NCI-H1930 (cell line): ENCODE measurements at regions not wholly inside any gene's neighbourhood (a gene's known extent, or its start where the extent isn't known, plus 50 kb on each side); places are given as distances from the start of the nearest gene placed in this dataset.

Experiments
- DNase-seq, 2 experiments: peaks; one replicate each; lab custom pipeline; 2025; lab: John Stamatoyannopoulos, UW

DNA sequence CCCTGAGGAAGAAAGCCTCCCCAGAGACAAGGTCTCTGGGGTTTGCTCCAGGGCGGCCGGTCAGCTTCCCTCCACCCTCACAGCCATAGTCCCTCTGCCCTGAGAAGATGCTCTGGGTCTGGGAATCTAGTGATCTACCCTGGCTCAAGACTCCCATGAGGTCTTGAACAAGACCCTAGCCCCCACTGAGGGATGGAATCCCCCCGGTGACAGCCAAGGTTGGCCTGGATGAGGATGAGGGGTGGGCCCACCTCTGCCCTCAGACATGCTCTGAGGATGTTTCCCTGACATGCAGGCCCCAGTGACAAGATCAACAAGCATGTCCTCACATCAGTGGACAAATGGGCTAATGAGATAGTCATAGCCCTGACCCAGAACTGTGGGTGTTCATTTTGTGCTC, 138.6 kb downstream of the C5orf15 start:
- DNase-seq, result no peak

DNA sequence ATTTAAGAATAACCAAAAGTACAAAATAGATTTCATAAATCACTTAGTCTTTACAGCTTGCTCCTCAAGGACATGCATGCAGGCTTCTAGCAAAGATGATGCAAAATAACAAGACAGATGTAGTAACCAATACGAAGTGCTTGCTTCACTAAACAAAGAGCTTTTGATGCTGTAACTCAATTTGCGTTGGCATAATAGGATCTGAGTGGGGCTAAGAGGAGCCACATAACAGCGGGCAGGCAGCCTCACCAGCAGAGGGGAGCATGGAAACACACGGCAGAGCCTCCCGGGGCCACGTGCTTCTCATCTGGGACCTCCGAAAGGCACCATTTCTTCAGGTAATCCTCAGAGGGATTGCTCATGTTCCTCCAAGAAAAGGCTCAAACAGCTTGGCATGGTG, 139.7 kb downstream of the C5orf15 start:
- DNase-seq, result no peak

DNA sequence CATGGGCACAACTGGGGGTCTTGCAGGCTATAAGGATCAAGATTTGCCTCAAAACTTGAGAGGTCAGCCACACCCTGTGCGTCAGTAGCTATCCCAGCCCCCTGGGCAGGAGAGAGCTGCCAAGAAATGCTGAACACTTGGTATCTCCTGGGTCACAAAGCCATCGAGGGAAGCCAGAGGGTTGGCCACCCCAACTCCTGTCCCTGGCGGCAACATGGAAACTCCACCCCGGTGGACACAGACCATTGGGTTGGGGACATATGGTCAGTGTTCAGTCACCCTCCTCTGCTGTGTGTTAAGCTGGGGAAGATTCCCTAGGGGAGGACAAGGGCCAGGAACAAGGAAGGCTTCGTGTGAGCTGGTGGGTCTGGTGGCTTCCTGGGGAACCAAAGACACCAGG, 140.6 kb downstream of the C5orf15 start:
- no peak for DNase-seq

DNA sequence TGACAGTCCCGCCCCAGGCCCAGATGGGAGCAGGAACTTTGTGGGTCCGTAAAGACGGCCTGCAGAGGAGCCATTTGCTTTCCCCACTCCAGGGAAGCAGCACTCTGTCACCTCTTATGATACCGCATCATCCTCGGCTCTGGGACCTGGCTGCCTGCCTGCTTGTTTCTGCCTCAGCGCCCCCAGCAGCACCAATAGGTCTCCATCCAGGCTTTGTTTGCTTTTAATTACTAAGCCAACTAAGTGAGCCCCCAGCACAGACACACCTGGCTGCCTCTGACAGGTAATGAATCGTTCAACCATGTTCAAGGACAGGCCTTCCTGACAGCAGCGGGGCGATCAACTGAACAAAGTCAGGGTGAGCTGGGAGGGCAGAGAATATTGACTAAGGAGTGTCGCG, 141.4 kb downstream of the C5orf15 start:
- no peak for DNase-seq

DNA sequence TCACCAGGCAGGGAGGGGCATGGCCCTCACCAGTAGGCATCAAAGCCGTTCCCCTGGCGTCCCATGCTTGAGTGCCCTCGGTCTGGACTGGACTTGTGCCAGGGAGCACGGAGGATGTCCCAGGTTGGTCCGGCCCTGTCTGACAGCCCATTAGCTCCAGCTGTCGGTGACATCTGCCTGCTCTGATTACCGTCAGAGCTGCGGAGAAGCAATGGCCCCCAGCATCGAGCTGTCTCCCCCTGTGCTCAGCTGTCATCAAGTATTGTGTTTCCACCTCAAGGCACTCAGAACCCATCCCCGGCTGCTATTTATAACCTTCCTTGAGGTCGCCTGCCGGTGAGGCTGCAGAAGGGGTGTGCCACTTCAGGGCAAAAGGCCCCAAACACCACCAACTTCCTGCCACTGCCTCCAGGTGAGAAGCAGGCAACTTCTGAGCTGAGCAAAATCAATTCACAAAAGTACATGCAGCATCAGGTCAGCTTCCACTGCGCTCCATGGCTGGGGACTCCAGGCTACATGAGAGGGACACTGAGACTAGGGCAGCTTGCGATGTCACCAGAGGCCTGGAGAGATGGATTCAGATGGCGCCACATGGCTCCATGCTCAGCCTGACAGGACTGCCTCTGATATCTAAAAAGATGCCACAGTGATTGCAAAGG, 142.7 kb downstream of the C5orf15 start:
- no peak for DNase-seq

DNA sequence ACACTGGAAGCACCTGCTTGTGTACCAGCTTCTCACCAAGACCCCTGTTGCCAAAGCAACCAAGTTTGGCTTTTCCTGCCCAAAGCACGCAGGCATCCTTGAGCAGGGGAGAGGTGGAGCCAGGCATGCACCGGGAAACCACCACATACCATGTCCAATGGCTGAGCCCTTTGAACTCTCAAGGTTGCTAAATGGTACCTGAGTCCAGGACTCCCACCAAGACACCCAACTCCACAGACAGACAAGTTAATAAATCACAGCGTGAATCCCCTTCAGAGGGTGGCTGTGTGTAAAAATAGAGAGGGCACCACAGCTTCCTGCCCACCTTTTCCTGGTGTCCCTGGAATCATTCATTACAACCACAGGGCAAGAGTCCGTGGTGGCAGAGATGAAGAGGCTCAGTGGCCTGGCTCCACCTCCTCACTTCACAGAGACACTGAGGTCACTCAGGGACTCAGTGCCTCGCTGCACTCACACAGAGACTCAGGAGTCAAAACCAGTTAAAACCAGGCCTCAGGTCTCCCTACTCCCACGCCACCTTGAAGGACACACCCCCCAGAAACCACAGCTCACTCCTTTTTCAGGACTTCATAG, 143.7 kb downstream of the C5orf15 start:
- DNase-seq, result no peak

DNA sequence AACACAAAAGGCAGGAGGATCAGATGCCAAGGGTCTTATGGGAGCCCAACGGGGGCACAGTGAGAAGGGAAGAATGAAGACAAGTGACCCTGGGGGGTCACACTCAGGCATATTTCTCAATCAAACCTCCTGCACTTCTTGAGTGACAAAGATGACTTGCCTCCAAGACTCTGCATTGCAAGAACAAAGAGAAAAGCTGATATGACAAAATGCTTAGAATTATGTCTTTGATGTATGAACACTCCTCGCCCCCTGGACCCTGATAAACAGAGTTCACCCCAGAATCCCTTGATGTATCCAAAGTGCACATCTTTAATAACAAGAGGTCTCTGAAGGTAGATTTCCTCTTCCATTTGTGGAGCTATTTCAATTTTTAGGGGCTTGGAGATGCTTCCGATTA, 146.5 kb downstream of the C5orf15 start:
- DNase-seq, result no peak

DNA sequence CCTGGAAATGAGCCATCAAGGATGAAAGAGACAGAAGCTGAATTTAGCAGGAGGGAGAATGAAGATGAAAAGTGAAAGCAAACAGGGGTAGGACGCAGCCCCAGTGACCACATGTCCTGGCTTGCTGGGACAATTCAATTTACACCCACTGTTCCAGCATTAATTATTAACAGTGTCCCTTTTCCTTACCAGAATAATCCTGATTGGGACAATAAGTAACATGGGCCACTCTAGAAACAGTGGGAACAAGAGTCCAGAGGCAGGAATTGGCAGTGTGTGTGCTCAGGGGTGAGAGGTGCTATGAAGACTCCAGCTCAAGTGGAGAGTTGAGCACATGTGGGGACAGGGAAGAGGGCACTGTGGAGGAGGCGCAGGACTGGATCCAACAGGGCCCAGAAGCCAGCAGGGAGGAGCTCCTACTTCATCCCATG, 147.1 kb downstream of the C5orf15 start:
- DNase-seq, result no peak

DNA sequence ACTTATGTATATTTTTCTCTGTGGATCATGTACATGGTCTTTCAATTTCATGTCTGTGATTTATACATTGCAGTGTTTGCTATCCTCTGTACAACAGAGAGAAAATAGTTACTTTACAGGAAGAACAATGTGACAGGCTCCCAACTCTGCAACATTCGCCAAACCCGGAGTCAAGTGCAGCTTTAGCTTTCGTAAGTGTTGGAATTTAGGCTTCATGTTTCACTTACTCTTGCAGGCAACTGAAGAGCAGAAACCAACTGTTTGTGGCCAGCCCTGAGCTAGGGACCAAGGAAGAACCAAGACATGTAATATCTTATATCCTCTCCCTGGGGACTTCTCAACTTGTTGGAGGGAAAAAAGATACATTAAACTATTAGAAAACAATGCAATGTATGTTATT, 147.9 kb downstream of the C5orf15 start:
- no peak for DNase-seq

DNA sequence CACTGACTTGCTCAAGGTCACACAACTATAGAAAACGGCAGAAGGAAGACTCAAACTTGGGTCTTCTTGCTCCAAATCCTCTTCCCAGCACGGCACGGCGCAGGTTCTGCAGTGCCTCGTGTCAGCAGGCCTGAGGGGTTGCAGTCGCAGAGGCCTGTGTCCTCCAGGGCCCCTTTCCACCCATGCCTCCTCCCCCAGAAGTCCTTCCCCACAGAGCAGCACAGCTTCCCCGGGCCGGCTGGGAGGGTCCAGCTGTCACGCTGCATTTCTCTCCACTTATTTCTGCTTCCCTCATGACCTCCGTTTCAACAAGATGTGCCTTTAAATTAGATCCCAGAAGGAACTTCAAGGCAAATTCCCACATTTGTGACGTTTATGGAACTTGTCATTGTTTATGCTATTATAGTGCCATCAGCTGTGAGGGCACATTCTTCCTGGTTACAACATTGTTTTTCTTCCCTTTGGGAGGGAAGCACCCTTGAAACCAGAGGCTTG, 148.4 kb downstream of the C5orf15 start:
- DNase-seq, result no peak

DNA sequence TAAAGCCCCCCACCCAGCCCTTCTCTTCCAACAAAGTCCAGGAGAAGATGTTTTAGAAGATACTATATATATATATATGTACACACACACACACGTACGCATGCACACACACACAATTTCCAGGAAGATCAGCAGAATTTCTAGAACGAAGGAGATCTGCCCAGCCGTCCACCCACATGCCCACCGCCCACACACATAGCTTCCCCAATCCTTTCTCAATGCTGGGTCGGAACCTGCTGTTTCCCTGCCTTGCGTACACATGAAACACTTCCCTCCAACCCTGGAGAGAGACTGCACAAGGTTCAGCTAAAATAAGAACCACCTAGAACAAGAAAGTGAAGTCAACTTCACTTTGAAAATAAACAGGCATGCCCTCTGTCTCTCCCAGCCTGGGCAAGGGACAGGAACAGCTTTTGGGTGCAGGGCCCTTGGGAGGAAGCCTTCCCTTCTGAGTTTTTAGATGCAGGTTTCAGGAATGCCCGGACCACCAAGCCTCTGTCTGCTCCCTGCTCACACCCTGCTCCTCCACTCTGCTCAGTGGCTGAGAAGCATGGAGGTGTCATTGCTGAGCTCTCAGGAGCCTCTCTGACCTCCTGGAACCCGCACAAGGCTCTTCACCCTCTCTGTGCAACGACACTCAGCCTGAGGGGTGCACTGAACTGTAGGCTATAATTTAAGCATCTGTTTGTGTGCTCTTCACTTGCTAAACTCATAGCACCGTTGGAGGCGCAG, 149.4 kb downstream of the C5orf15 start:
- DNase-seq, result no peak

DNA sequence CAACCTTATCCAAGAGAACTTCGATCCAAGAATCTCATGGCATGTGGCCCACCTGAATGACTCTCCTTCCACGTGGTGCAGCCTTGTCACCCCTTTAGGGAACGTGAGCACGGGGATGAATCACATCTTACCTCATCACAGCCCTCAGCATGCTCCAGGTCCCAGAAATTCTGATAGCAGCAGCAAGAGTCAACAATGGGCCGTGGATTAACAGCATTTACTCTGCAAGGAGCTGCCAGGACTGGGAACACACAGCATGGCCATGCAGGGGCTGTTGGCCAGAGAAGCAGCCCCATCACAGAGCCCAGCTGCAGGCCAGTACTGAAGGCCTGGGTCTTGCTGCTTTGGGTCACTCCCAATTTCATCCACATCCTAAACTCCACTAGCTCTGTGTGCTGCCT, 150.4 kb downstream of the C5orf15 start:
- DNase-seq, result no peak

DNA sequence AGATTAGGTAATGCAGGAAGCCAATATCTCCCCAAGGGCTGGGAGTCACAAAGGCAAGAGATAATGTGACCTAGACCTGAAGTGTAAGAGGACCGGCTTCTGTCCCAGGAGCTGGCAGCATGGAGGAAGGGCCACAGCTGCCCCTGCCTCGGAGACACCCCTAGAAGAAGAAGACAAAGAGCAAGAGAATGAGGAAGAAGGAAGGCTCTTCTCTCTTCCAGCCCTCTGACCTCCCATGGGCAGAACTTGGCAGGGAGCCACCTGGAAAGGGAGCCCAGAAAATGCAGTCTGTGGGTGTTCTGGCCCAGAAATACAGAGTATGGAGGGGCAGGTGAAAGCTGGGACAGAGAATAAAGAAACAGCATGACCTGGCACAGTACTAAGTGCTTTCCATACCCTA, 151.0 kb downstream of the C5orf15 start:
- DNase-seq, result no peak

DNA sequence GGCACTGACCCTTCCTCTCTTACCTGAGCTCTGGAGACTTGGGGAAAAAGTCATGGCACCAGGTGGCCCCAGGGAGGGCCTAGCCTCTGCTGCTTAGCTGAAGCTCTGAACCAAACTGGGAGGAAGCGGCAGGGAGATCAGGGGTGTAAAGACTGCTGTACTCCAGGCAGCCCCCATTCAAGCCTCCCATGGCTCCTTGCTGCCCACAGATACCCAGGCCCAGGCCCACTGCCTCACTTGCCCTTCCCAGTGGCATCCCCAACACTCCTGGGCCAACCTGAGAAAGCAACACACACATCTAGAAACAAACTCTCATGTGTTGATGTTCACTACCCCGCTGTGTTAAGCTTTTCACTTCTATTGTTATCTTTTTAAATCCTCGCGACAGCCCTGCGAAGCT, 151.6 kb downstream of the C5orf15 start:
- no peak for DNase-seq

DNA sequence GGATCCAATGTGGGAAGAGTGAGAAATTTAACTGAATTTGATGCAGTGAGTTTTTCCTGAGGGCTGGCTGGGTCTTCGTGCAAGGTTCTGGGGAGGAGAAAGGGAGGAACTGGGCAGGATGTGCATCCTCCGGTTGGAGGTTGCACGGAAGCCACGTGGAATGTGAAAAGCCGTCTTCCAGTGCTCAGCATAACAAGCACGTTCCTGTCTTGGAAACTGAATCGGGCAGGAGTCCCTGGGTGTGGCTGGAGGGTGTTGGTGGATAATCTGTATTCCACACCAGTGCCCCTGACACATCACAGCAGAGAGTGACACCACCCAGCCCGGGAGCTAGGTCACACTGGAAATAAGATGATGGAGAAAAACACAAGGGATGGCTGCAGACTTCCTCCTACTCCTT, 154.3 kb downstream of the C5orf15 start:
- DNase-seq, result no peak

DNA sequence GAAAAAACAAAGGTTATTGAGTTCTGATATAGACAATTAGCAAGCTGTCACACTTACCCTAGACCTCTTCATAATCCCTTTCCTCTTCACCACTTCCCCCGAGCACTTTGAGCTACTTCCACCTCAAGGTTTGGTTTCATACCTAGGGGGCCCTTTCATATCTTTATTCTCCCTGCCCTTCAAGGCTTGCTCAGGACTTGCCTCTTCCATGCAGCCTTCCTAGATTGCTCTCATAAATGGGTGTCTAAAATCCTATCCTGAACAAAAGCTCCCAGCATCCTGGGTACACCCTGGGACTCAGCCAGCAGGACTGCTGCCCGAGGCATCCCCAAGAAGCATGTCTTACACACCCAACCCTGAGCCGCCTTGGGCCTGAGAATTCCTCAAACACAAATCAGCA, 157.3 kb downstream of the C5orf15 start:
- DNase-seq, result no peak

DNA sequence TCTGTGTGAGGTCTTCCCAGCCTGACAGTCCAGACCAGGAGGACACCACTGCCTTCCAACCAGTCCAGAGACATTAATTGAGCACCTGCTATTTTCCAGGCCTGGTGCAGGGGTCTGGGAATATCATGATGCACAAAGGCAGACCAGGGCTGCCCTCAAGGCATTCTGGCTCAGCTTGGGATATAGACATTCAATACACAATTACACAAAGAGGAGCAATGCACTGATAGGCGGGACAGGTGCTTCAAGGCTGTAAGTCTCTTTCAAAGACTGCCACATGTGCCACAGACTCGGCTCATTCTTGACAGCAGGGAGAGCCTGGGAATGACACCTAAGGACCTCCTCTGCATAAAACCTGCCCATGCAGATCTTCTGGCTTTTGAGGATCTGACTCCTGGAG, 158.6 kb downstream of the C5orf15 start:
- no peak for DNase-seq

DNA sequence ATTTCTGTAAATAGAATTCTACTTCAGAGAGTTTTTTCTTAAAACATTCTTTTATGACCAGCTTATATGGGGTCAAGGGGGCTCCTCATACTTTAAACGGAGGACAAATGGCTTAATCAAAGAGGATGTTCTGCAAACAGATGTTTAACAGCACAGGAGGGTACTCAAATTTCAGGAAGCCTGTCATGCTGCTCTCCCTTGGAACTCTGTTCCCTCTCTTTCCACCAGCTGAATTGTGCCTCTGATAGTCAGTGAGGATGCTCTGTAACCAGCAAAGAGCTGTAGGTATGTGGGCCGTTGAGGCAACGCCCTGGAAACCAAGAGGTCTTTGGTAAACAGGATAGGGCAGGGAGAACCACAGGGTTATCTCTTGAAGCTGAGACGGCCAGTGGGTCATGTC, 161.1 kb downstream of the C5orf15 start:
- DNase-seq, result no peak

DNA sequence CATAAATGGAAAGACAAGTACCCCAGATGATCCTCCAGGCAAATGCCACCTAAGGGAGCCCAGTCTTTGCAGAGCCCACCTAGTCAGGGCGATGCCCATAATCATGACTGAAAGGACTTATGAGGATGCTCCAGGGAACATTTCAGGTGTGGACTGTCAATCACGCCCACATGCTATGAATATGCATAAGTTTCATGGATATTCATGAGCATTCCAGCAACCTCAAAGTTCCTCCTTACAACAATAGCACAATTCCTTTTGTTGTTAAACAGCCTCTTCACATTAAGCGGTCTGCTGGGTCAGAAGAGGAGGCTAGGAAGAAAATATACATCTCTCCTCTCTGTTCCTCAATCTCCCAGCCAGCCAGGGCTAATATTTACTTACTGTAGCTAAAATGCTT, 161.6 kb downstream of the C5orf15 start:
- no peak for DNase-seq

DNA sequence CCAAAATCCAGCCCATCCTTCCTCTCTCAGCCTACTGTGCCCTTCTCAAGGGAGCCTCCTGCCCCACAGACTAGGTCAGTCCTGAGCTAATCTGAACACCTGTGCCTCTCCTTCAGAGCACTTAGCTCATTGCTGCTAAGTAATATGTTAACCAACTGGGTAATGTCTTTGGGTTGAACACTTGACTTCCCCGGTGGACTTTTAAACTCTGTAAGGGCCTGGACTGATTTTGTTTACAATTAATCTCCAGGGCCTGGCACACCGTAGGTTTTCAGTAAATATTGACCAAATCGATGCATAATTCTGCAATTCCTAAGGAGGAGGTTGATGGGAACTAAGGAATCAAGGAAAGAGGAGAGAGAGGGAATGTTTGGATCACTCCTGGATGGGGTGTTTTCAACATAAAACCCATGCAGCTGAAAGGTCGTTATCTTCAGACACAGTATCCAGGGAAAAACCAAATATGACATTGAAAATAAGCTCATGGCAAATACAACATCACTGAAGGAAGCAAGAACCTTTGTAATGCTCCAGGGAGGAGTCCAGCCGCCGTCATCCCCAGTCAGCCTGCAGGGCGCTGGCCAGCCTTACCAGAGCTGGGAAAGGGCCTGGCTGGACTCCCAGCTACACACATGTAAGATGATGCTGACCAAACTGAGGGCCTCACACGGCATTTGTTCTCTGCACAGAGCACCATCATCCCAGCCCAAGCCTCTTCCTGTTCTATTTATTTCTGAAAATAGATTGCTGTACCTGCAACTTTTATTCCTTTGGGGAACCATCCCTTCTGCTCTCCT, 166.3 kb downstream of the C5orf15 start:
- no peak for DNase-seq

DNA sequence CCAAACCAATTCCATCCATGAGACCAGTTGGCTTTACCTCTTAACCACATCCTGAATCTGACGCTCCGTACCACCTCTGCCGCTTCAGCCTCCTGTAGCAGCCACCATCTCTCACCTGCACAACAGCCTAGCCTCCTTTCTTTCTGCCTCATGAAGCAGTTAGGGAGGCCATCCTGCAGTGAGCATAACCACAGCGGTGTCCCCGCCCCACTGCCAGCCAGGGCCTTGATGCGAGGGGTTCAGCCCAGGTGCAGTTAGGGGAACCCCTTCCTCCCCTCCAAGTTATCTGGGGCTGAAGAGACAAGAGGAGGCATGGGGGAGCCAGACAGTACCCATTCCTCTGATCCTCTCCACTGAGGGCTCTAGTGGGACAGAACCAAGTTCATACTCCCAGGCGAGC, 167.0 kb downstream of the C5orf15 start:
- DNase-seq, result no peak

DNA sequence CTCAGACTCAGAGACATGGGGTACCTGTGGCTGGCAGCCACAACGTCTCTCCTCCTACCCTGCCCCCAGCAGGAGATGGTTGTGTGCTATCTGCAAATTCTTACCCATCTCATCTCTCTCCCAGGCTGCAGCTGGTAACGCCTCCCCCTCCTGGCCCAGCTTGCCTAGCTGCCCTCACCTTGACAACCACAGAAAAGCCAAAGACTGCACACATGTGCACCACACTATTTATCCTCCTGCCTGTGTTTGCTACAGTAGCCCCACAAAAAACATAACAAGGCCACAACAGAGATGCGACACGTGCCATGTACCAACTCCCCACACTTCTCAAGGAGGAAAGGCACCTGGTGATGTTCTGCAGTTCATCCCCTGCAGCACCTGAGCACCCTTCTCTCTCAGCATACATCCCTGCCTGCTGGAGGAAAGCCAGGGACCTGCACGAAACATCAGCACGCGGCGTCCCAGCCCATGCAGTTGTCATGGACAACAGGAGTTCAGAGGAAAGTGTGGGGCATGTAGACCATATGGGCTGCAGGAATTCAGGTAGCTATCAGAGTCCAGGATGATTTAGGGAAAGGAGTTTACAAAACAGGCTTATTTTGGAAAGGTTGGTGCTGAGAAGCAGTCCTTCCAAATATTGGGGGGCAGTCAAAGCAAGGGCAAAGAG, 168.7 kb downstream of the C5orf15 start:
- DNase-seq, result no peak
